ENCODE measurements at regions not wholly inside any gene's neighbourhood (a gene's known extent, or its start where the extent isn't known, plus 50 kb on each side); places are given as distances from the start of the nearest gene placed in this dataset.
A peak's percentile ranks its signal among the peaks of the same experiment; 100 is the strongest.

GRCh38 chr3:157786618-157787017 lies 283.4 kb upstream of the VEPH1 start:
- Histone ChIP-seq H3K9ac (ENCODE audit: low read length) (no peak overlapping the region), H3K9me2 (ENCODE audit: insufficient read depth) (no peaks in the 10 kb centered on the region), H3K27me3 (ENCODE audit: insufficient read depth, low read length) (no peaks in the 10 kb centered on the region), H3K4me2 (ENCODE audit: low read length) (peak overlapping the region; percentile 65), H4K20me1 (ENCODE audit: insufficient read depth) (no peaks in the 10 kb centered on the region), H3K27ac (ENCODE audit: low read depth, low read length) (no peak overlapping the region), H2AFZ (ENCODE audit: low read depth, low read length, poor library complexity, severe bottlenecking) (peak overlapping the region; percentile 11), H3K4me1 (ENCODE audit: control insufficient read depth in 1 of 2, insufficient read depth in 2 of 2, low read length in 2 of 2) (peaks cover 18 to 65% of the 10 kb centered on the region in 2 experiments), H3K36me3 (ENCODE audit: control insufficient read depth in 1 of 2, insufficient read depth in 2 of 2, low read length in 2 of 2) (no peaks in the 10 kb centered on the region), H3K9me3 (ENCODE audit: control insufficient read depth in 1 of 2, insufficient read depth in 1 of 2, low read depth in 1 of 2, low read length in 2 of 2) (no peaks in the 10 kb centered on the region), H3K4me3 (replicated peaks in 1 of 2; ENCODE audit: low read depth in 1 of 2, low read length in 2 of 2) (0 out of 4 replicates have a peak overlapping the region, but pooled peaks of 1 of the 2 experiments have one; percentile 3), H3K79me2 (ENCODE audit: insufficient read depth, low read length) (no peaks in the 10 kb centered on the region)
- TF ChIP-seq CBX3 (IDR thresholded peaks at IDR 0.05; ENCODE audit: low read depth) (no peak), REST (IDR thresholded peaks at IDR 0.05; ENCODE audit: low read depth) (no peak), MAX (IDR thresholded peaks at IDR 0.05) (no peak), ZBTB33 (IDR thresholded peaks at IDR 0.05; ENCODE audit: extremely low read depth, insufficient replicate concordance, low read length) (no peak), ZNF274 (IDR thresholded peaks at IDR 0.05; ENCODE audit: low read depth, low read length) (no peak), CEBPB (IDR thresholded peaks at IDR 0.05; ENCODE audit: low read depth) (no peak), EZH2 (IDR thresholded peaks at IDR 0.05) (no peak), FOSL1 (IDR thresholded peaks at IDR 0.05; ENCODE audit: low read depth) (no peak), SIN3A (IDR thresholded peaks at IDR 0.05; ENCODE audit: low read depth) (no peak), ELF1 (IDR thresholded peaks at IDR 0.05; ENCODE audit: borderline replicate concordance, low read depth) (no peak), SRF (IDR thresholded peaks at IDR 0.05; ENCODE audit: low read depth) (no peak), RAD21 (IDR thresholded peaks at IDR 0.05; ENCODE audit: low read depth) (no peak), TCF7L2 (IDR thresholded peaks at IDR 0.05; ENCODE audit: borderline replicate concordance, extremely low read depth, insufficient read depth, insufficient read length) (no peak), POLR2AphosphoS5 (IDR thresholded peaks at IDR 0.05; ENCODE audit: low read depth, low read length) (no peak), EGR1 (IDR thresholded peaks at IDR 0.05; ENCODE audit: low read depth) (no peak), CTCF (IDR thresholded peaks at IDR 0.05 in 2 of 3, conservative IDR thresholded peaks at IDR 0.05 in 1 of 3; ENCODE audit: borderline replicate concordance in 1 of 3, insufficient read depth in 1 of 3, low read depth in 2 of 3, low read length in 2 of 3) (no peak)
- DNase-seq (ENCODE audit: low read depth, low spot score) (no peak), ATAC-seq (no peak)
- RAD21 ChIA-PET (ENCODE audit: low non-redundant PET in 1 of 2, low total read pairs in 2 of 2, uncharacterized antibody in 2 of 2, unreplicated experiment in 2 of 2) = no interaction called here
- no TSS peak for BruUV-seq (replicated peaks)
- POLR2A ChIA-PET = no interaction called here
- intact Hi-C loops (cut with micrococcal nuclease) = no loop called here
- CTCF ChIA-PET = no interaction called here
